CD4-positive, alpha-beta T cell (primary cell): ENCODE measurements at regions not wholly inside any gene's neighbourhood (a gene's known extent, or its start where the extent isn't known, plus 50 kb on each side); places are given as distances from the start of the nearest gene placed in this dataset.

Experiments
- ATAC-seq: fragments of 200-7000 bp; cut with Tn5 transposase; one replicate; pipeline ENCODE4 v1.10.0; 2022; ENCODE audit warnings: mild to moderate bottlenecking; ENCODE audit not compliant: poor library complexity
- CTCF ChIA-PET: fragments of 350-600 bp; sonication (Branson Sonifier 250); formaldehyde crosslinking; loops from one replicate; lab custom pipeline; 2021; ENCODE audit warnings: antibody characterized with exemption, inconsistent platforms; lab: Charles Lee
- POLR2A ChIA-PET: fragments of 350-600 bp; sonication (Branson Sonifier 250); formaldehyde crosslinking; loops from one replicate; lab custom pipeline; 2021; ENCODE audit warnings: antibody characterized with exemption, inconsistent platforms; lab: Charles Lee
- DNase-seq, 14 experiments: peaks; one replicate each; pipeline ENCODE4 v3.0.0-alpha.2; 2013 to 2020; ENCODE audit warnings: mixed read lengths in 2 of 14
- H3K27ac ChIP-seq, 2 donors: one replicate each; pipeline versions ENCODE4 v1.5.1 to v1.7.0; 2013; ENCODE audit warnings: low read length in 2 of 2, low read depth in 1 of 2, mild to moderate bottlenecking in 1 of 2
- H3K27me3 ChIP-seq, 2 experiments: 1 replicate in 1 of 2; 2 replicates in 1 of 2; pipeline versions ENCODE4 v1.6.1 to v1.7.0; 2013; ENCODE audit warnings: low read length in 2 of 2, control low read depth in 1 of 2, mild to moderate bottlenecking in 1 of 2, moderate library complexity in 1 of 2; ENCODE audit not compliant: insufficient read depth in 2 of 2, control insufficient read depth in 1 of 2
- H3K36me3 ChIP-seq: one replicate; pipeline ENCODE4 v1.6.1; 2013; ENCODE audit warnings: low read length, control low read depth; ENCODE audit not compliant: insufficient read depth
- H3K4me1 ChIP-seq: one replicate; pipeline ENCODE4 v1.6.1; 2013; ENCODE audit warnings: low read length, control low read depth; ENCODE audit not compliant: insufficient read depth
- H3K4me3 ChIP-seq: one replicate; pipeline ENCODE4 v1.5.1; 2013; ENCODE audit warnings: mild to moderate bottlenecking, low read length, moderate library complexity
- H3K9me3 ChIP-seq, 2 experiments: 1 replicate in 1 of 2; 2 replicates in 1 of 2; pipeline versions ENCODE4 v1.6.1 to v1.7.0; 2013; ENCODE audit warnings: low read length in 2 of 2, mild to moderate bottlenecking in 2 of 2, control low read depth in 1 of 2, moderate library complexity in 1 of 2; ENCODE audit not compliant: control insufficient read depth in 1 of 2, insufficient read depth in 1 of 2
- H3K27ac Mint-ChIP-seq: one replicate; pipeline ENCODE4 v1.8.0; 2020; ENCODE audit warnings: mixed read lengths
- H3K27me3 Mint-ChIP-seq: one replicate; pipeline ENCODE4 v1.8.0; 2021; ENCODE audit warnings: mixed read lengths
- H3K36me3 Mint-ChIP-seq: one replicate; pipeline ENCODE4 v1.8.0; 2021; ENCODE audit warnings: low read depth, mixed read lengths
- H3K4me1 Mint-ChIP-seq: one replicate; pipeline ENCODE4 v1.8.0; 2021; ENCODE audit warnings: low read depth, mixed read lengths
- H3K4me3 Mint-ChIP-seq: one replicate; pipeline ENCODE4 v1.8.0; 2020; ENCODE audit warnings: mild to moderate bottlenecking, mixed read lengths
- H3K9me3 Mint-ChIP-seq: one replicate; pipeline ENCODE4 v1.8.0; 2020; ENCODE audit warnings: mixed read lengths
- CTCF ChIP-seq: fragments of 200-600 bp; IDR thresholded peaks from one replicate; pipeline ENCODE4 v1.8.0; 2022; ENCODE audit warnings: antibody characterized with exemption, mild to moderate bottlenecking
- intact Hi-C, 2 experiments: fragments of 100-400 bp; cut with DNase I in 1 of 2; cut with micrococcal nuclease in 1 of 2; formaldehyde crosslinking; loops; one replicate each; pipeline versions ENCODE4 v1.15.1 to v1.9.0; 2023 to 2025; cut with DNase I, micrococcal nuclease

- CTCF ChIA-PET, result no interaction called here
- no peak for TF ChIP-seq CTCF
- ATAC-seq (no peak), DNase-seq (no peak)
- Mint-ChIP-seq H3K4me3 (no peak overlapping the region), H3K27me3 (no peaks in the 10 kb centered on the region), H3K4me1 (no peaks in the 10 kb centered on the region), H3K27ac (no peak overlapping the region), H3K9me3 (peaks cover 3% of the 10 kb centered on the region), H3K36me3 (no peaks in the 10 kb centered on the region)
- Histone ChIP-seq H3K4me3 (no peak overlapping the region), H3K36me3 (no peaks in the 10 kb centered on the region), H3K9me3 (peaks cover 0 to 4% of the 10 kb centered on the region in 2 experiments), H3K27ac (no peak overlapping the region), H3K4me1 (no peaks in the 10 kb centered on the region), H3K27me3 (no peaks in the 10 kb centered on the region)
- intact Hi-C loops, result no loop called here
- POLR2A ChIA-PET, result no interaction called here
These were observed 50.0 kb upstream of the NRSN1 start for GRCh38 chr6:24076011-24076410.
